ENCODE measurements at regions not wholly inside any gene's neighbourhood (a gene's known extent, or its start where the extent isn't known, plus 50 kb on each side); places are given as distances from the start of the nearest gene placed in this dataset.

- TF ChIP-seq CTCF (IDR thresholded peaks at IDR 0.05) = no peak
- no peak for TF ChIP-seq POLR2A (IDR thresholded peaks at IDR 0.05)
These were observed 598.4 kb downstream of the ADGRL2 start for GRCh38 chr1:82399093-82399492.
